Activated CD8-positive, alpha-beta memory T cell treated with anti-CD3 and anti-CD28 coated beads, Interleukin-2, amount 50 U/mL, for 1 hour (primary cell): ENCODE measurements at regions not wholly inside any gene's neighbourhood (a gene's known extent, or its start where the extent isn't known, plus 50 kb on each side); places are given as distances from the start of the nearest gene placed in this dataset.

ENCODE experiments used
- DNase-seq: peaks from one replicate; pipeline ENCODE4 v3.0.0-alpha.2; 2020; ENCODE audit errors: extremely low read depth

DNA sequence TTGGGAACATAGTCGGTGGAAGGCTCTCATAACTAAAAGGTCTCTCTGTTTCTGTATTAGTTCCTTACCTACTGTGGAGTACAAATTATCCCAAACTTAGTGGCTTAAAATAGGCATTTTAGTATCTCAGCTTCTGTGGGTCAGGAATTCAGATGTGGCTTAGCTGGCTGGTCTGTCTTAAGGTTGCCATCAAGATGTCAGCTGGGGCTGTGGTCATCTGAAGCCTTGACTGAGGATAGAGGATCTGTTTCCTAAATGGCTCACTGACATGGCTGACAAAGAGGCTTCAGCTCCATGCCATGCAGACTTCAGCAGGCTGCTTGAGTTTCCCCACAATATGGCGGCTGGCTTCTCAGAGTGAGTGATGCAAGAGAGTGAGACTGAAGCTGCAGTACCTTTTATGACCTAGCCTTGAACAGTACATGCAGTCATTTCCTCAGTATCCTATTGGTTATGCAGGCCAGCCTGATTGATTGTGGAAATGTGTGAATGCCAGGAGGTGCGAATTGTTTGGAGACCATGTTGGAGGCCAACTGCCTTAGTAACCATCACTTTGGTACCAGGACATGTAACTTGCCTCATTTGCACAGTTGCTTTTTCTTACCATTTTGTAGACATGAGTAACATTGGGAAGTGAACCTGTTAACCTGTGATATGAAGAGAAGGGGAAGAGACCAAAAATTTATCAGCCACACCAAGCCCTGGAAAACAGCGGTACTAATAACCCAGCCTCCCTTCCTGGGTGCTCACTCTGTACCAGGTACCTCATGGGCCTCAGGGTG lies 152.8 kb upstream of the IER5L start:
- no peak for DNase-seq

DNA sequence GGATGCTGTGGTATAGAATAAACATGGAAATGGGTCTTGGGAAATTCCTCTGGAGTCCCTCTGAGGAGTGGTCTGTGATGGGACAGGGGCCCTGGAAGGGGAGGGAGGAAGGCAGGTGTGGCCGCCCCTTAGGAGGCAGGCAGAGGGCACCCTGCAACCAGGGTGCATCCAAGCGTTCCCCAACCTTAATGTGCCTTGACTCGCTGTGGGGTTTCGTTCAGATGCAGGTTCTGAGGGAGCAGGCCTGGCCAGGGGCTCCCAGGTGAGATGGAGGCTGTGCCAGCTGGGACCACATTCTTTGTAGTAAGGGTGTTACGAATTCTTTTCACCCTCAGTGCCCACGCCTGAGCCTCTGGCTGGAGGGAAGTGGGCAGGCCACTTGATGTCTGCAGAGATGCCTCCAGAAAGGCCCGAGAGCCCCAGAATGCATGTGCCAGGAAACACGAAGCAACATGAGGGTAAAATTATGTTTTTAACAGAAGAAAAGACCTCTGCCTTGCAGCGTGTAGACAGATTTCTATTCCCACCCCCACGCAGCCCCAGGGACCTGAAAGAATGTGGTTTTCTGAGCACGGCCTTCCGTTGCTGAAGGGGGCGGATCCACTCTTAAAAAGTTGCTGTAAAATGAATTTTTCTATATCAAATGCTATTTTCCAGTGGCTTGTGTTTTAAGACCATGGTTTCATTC lies 150.4 kb upstream of the IER5L start:
- DNase-seq, result no peak

GRCh38 chr9:129327552-129328328 lies 149.7 kb upstream of the IER5L start:
- no peak for DNase-seq

- DNase-seq, result no peak
Observed at GRCh38 chr9:129326061-129327005, 148.3 kb upstream of the IER5L start.

- no peak for DNase-seq
Observed at GRCh38 chr9:129324808-129325502, 146.9 kb upstream of the IER5L start.

- DNase-seq, result no peak
Observed at GRCh38 chr9:129323999-129324553, 146.0 kb upstream of the IER5L start.

- no peak for DNase-seq
Observed at GRCh38 chr9:129323376-129323998, 145.4 kb upstream of the IER5L start.

- no peak for DNase-seq
Observed at GRCh38 chr9:129322641-129323375, 144.7 kb upstream of the IER5L start.

GRCh38 chr9:129322022-129322621 lies 144.1 kb upstream of the IER5L start:
- no peak for DNase-seq

DNA sequence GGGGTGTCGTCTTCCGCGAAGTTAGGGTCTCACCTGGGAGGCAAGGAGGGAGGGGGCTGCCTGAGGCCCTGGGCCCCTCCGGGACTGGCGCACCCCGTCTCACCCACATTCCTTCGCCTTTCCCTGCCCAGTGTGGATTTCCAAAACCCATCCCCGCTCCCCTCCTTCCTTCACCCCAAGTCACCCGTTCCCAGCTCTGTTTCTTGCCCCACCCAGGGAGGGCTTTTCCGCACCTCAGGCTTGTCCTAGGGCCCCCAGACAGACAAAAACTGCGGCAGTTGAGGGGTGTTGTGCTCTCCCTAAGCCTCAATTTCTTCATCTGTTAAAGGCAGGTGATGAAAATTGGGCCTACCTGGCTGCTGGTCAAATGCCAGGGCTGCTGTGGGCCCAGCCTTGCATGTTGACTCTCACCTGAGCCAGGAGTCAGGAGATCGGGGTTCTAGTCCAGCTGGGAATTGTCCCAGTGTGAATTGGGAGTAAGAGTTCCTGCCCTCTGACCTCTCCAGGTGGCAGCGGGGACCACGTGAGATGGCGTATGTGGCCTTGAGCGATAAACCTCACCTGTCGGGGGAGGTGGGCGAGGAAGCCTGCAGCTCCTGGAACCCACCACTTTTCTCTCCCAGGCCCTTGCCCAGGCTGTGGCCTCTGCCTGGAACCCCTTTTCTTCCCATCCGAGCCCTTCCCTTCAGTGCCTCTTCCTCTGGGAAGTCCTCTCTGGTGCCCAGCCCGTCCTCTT lies 143.4 kb upstream of the IER5L start:
- DNase-seq, result no peak

- peak; percentile 20 for DNase-seq
Observed at GRCh38 chr9:129320575-129321285, 142.7 kb upstream of the IER5L start.

DNA sequence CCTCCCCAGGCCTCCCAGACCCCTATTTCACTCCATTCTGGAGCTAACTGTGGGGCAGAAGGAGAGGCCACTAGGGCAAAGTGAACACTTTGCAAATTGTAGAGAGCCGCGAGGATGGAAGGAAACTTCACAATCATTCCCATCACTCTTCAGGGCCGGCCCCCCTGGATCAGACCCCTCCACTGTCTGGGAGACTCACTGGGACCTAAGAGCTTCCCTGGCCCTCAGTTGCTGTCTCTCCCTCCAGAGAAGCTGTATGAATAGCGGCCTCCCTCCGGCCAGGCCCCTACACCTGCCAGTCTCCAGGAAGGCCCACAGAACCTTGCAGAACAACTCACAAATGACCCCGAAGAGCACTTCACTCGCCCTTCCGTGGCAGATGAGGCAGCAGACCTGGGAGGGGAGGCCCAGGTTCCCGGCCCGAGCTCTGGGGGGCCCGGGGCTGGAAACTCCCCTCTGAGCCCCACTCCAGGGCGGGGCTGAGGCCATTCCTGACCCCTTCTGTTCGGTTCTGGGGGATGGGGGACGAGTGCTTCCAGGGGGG lies 141.9 kb upstream of the IER5L start:
- no peak for DNase-seq

DNA sequence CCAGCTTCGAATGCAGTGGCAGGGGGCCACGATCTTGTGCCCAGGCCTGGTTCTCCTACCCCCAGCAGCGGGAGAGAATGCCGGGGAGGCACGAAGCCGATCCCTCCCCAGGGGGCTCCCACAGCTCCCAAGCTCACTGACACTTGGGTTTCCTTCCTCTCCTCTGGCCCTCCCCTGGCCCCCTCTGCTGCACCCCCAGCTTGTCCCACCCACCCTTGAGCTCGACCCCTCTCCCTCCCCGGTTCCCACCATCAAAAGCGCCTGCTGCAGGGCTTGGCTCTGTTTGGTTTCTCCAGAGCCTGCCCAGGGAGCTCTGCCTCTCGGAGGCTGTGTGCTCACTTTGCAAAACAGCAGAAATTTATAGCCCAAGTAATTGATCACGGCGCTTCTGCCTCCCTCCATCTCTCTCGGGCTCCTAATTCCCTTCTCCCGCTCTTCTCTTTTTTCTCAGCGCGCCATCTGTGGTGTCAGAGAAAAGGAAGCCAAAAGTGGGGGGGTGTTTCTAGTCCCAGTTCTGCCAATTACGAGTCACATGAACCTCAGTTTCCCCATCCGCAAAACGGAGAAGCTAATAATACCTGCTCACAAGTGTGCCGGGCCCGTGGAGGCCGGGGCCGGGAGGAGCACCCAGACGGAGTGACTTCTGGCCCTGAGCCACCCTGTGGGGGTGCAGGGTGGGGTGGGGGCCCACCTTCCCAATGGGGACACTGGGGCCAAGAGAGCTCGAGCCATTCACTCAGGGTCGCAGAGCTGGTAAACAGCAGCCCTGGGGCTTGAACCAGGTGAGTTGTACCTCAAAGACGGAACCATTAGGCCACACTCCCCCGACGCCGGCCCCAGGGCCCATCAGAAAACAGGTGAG lies 141.2 kb upstream of the IER5L start:
- DNase-seq, result no peak

GRCh38 chr9:129318121-129319075 lies 140.3 kb upstream of the IER5L start:
- no peak for DNase-seq
